MM.1S (cell line): ENCODE measurements at regions not wholly inside any gene's neighbourhood (a gene's known extent, or its start where the extent isn't known, plus 50 kb on each side); places are given as distances from the start of the nearest gene placed in this dataset.

Source experiments
- CTCF ChIP-seq: fragments of 300-600 bp; sonication (generic); IDR thresholded peaks from 2 replicates; pipeline ENCODE4 v1.5.1; 2016; ENCODE audit warnings: antibody characterized with exemption, low read length, mixed read lengths
- EZH2 ChIP-seq: fragments of 300-600 bp; sonication (generic); optimal IDR thresholded peaks from 2 replicates; pipeline ENCODE3; 2017; ENCODE audit warnings: low read depth, mild to moderate bottlenecking, antibody characterized with exemption, low read length, mixed read lengths
- EZH2phosphoT487 ChIP-seq: fragments of 300-600 bp; sonication (generic); IDR thresholded peaks from 2 replicates; pipeline ENCODE4 v1.6.1; 2018; ENCODE audit warnings: antibody characterized with exemption, low read length

- TF ChIP-seq EZH2 (no peak), CTCF (no peak), EZH2phosphoT487 (no peak)
These were observed 332.7 kb upstream of the MGMT start for GRCh38 chr10:129134371-129134770.
